ENCODE measurements at regions not wholly inside any gene's neighbourhood (a gene's known extent, or its start where the extent isn't known, plus 50 kb on each side); places are given as distances from the start of the nearest gene placed in this dataset.

DNA sequence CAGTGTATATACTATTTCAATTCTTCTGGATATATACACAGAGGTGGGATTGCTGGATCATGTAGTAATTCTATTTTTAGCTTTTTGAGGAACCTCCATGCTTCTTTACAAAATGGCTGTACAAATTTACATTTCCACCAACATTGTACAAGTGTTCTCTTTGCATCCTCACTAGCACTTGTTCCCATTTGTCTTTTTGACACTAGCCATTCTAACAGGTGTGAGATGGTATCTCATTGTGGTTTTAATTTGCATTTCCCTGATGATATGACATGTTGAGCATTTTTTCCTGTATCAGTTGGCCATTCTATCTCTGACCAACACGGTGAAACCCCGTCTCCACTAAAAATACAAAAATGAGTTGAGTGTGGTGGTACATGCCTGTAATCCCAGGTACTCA is 68.1 kb upstream of the PMEPA1 start:
- TF ChIP-seq, protein P1, sequence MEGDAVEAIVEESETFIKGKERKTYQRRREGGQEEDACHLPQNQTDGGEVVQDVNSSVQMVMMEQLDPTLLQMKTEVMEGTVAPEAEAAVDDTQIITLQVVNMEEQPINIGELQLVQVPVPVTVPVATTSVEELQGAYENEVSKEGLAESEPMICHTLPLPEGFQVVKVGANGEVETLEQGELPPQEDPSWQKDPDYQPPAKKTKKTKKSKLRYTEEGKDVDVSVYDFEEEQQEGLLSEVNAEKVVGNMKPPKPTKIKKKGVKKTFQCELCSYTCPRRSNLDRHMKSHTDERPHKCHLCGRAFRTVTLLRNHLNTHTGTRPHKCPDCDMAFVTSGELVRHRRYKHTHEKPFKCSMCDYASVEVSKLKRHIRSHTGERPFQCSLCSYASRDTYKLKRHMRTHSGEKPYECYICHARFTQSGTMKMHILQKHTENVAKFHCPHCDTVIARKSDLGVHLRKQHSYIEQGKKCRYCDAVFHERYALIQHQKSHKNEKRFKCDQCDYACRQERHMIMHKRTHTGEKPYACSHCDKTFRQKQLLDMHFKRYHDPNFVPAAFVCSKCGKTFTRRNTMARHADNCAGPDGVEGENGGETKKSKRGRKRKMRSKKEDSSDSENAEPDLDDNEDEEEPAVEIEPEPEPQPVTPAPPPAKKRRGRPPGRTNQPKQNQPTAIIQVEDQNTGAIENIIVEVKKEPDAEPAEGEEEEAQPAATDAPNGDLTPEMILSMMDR (conservative IDR thresholded peaks at IDR 0.05; ENCODE audit: low read depth in 2 of 2), result no peak
- TF ChIP-seq ZNF114 (CRISPR knock-in tag; IDR thresholded peaks at IDR 0.05), result no peak
- no peak for TF ChIP-seq POLR2AphosphoS5 (IDR thresholded peaks at IDR 0.05; ENCODE audit: low read depth)
- no peak for TF ChIP-seq JUNB (IDR thresholded peaks at IDR 0.05; ENCODE audit: unreplicated experiment)
